OCI-LY1 (cell line): ENCODE measurements at regions not wholly inside any gene's neighbourhood (a gene's known extent, or its start where the extent isn't known, plus 50 kb on each side); places are given as distances from the start of the nearest gene placed in this dataset.

ENCODE experiments used
- H2AFZ ChIP-seq: fragments of 200-600 bp; sonication (generic), shearing (Covaris generic); 2 replicates; pipeline ENCODE4 v1.6.0; 2014; ENCODE audit warnings: antibody characterized with exemption, mild to moderate bottlenecking, low read length
- H3F3A ChIP-seq: fragments of 200-600 bp; sonication (generic), shearing (Covaris generic); 2 replicates; pipeline ENCODE4 v1.6.0; 2014; ENCODE audit warnings: mild to moderate bottlenecking, antibody characterized with exemption, low read length, moderate library complexity; ENCODE audit not compliant: insufficient read depth
- H3K27ac ChIP-seq: fragments of 200-600 bp; sonication (generic); 2 replicates; pipeline ENCODE4 v1.5.1; 2014; ENCODE audit warnings: low read length, mixed run types, mild to moderate bottlenecking, low read depth; ENCODE audit not compliant: poor library complexity, severe bottlenecking
- H3K27me3 ChIP-seq: fragments of 200-600 bp; sonication (generic); 2 replicates; pipeline ENCODE4 v1.6.0; 2014; ENCODE audit warnings: antibody characterized with exemption, mild to moderate bottlenecking, low read length, moderate library complexity; ENCODE audit not compliant: insufficient read depth
- H3K36me3 ChIP-seq: fragments of 200-600 bp; sonication (generic); 2 replicates; pipeline ENCODE4 v1.6.1; 2014; ENCODE audit warnings: mild to moderate bottlenecking, antibody characterized with exemption, low read length, moderate library complexity, mixed read lengths; ENCODE audit not compliant: insufficient read depth
- H3K4me1 ChIP-seq: fragments of 200-600 bp; sonication (generic); 2 replicates; pipeline ENCODE4 v1.5.1; 2014; ENCODE audit warnings: mild to moderate bottlenecking, low read length, moderate library complexity; ENCODE audit not compliant: insufficient read depth, severe bottlenecking
- H3K4me2 ChIP-seq: fragments of 200-600 bp; sonication (generic), shearing (Covaris generic); 2 replicates; pipeline ENCODE4 v1.6.1; 2014; ENCODE audit warnings: low read length
- H3K4me3 ChIP-seq: fragments of 200-600 bp; sonication (generic); 2 replicates; pipeline ENCODE4 v1.5.1; 2014; ENCODE audit warnings: low read length, low read depth, mild to moderate bottlenecking, mixed read lengths; ENCODE audit not compliant: poor library complexity, severe bottlenecking
- H3K79me2 ChIP-seq: fragments of 200-600 bp; shearing (Covaris generic); 2 replicates; pipeline ENCODE4 v1.6.1; 2016; ENCODE audit warnings: mixed run types, low read length, mixed read lengths; ENCODE audit not compliant: insufficient read depth
- H3K9ac ChIP-seq: fragments of 200-600 bp; sonication (generic), shearing (Covaris generic); 2 replicates; pipeline ENCODE4 v1.6.1; 2014; ENCODE audit warnings: mild to moderate bottlenecking, low read length, mixed read lengths
- H3K9me2 ChIP-seq: fragments of 200-600 bp; sonication (generic), shearing (Covaris generic); 2 replicates; pipeline ENCODE4 v1.6.1; 2014; ENCODE audit warnings: low read depth, mild to moderate bottlenecking, low read length, mixed read lengths
- H3K9me3 ChIP-seq: fragments of 200-600 bp; shearing (Covaris generic); 2 replicates; pipeline ENCODE4 v1.6.1; 2014; ENCODE audit warnings: low read length, mixed read lengths
- H4K20me1 ChIP-seq: fragments of 200-600 bp; sonication (generic), shearing (Covaris generic); 2 replicates; pipeline ENCODE4 v1.6.0; 2016; ENCODE audit warnings: mild to moderate bottlenecking, low read length; ENCODE audit not compliant: insufficient read depth
- EZH2 ChIP-seq: fragments of 200-600 bp; sonication (generic), shearing (Covaris generic); IDR thresholded peaks from 2 replicates; pipeline ENCODE4 v1.8.0; 2017; ENCODE audit warnings: borderline replicate concordance, mixed run types, mild to moderate bottlenecking, antibody characterized with exemption, low read length, moderate library complexity, mixed read lengths
- TF ChIP-seq, protein P1 (sequence below): fragments of 200-600 bp; sonication (generic), shearing (Covaris generic); IDR thresholded peaks from 2 replicates; pipeline ENCODE4 v1.5.1; 2017; ENCODE audit warnings: mild to moderate bottlenecking, antibody characterized with exemption, low read length, moderate library complexity, mixed read lengths

DNA sequence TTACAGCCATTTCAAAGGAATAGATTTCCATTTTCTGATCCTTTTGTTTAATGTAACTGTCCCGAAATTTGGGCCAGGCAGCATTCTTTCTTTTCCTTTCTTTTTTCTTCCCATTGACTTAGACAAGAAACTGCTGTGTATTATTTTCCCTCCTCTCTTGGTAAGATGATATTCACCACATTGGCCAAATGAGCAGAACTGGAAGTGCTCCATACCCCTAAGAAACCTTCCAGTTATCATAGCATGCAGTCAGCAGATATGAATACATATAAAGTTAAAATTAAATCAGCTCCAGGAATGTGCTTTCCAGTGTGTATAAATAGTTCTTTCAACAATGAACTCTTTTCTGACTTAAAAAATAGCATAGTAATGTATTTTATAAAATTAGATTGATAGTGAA, 168.5 kb upstream of the GAS1 start:
- H3F3A ChIP-seq, result no peaks in the 10 kb centered on the region
- H4K20me1 ChIP-seq, result no peaks in the 10 kb centered on the region
- H3K9ac ChIP-seq, result no peak overlapping the region
- no peak overlapping the region for H2AFZ ChIP-seq
- H3K36me3 ChIP-seq, result no peaks in the 10 kb centered on the region
- H3K27ac ChIP-seq, result no peak overlapping the region
- no peak overlapping the region for H3K4me2 ChIP-seq
- no peak for TF ChIP-seq EZH2
- TF ChIP-seq, protein P1, sequence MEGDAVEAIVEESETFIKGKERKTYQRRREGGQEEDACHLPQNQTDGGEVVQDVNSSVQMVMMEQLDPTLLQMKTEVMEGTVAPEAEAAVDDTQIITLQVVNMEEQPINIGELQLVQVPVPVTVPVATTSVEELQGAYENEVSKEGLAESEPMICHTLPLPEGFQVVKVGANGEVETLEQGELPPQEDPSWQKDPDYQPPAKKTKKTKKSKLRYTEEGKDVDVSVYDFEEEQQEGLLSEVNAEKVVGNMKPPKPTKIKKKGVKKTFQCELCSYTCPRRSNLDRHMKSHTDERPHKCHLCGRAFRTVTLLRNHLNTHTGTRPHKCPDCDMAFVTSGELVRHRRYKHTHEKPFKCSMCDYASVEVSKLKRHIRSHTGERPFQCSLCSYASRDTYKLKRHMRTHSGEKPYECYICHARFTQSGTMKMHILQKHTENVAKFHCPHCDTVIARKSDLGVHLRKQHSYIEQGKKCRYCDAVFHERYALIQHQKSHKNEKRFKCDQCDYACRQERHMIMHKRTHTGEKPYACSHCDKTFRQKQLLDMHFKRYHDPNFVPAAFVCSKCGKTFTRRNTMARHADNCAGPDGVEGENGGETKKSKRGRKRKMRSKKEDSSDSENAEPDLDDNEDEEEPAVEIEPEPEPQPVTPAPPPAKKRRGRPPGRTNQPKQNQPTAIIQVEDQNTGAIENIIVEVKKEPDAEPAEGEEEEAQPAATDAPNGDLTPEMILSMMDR, result no peak
- no peaks in the 10 kb centered on the region for H3K79me2 ChIP-seq
- no peaks in the 10 kb centered on the region for H3K9me2 ChIP-seq
- H3K27me3 ChIP-seq, result no peaks in the 10 kb centered on the region
- H3K4me1 ChIP-seq, result no peaks in the 10 kb centered on the region
- H3K9me3 ChIP-seq, result no peaks in the 10 kb centered on the region
- H3K4me3 ChIP-seq, result no peak overlapping the region

DNA sequence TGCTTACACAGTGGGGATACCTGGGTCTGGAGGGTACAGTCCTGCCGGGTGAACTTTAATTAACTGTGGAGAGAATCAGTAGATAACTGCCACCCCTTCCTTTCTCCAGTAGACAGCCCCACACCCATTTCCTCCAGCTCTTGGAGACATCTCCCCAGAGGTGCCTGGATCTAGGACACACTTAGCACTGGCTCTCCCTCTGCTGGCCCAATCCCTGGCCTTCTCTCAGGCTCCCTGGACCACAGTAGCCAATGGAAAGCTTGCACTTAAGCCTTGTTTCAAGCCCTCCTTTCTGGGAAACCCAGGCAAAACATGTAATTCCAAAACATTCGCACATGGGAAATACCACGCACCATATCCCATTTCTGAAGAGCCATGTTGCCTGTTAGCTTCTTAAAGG, 169.2 kb upstream of the GAS1 start:
- Histone ChIP-seq H3K4me3 (no peak overlapping the region), H4K20me1 (no peaks in the 10 kb centered on the region), H3K27me3 (no peaks in the 10 kb centered on the region), H3K36me3 (no peaks in the 10 kb centered on the region), H3K9me3 (no peaks in the 10 kb centered on the region), H3K9ac (no peak overlapping the region), H3F3A (no peaks in the 10 kb centered on the region), H3K9me2 (no peaks in the 10 kb centered on the region), H3K4me2 (no peak overlapping the region), H3K79me2 (no peaks in the 10 kb centered on the region), H2AFZ (no peak overlapping the region), H3K27ac (no peak overlapping the region), H3K4me1 (no peaks in the 10 kb centered on the region)
- TF ChIP-seq EZH2, result no peak
- TF ChIP-seq, protein P1, result no peak

- Histone ChIP-seq H3K4me2 (no peak overlapping the region), H3F3A (no peaks in the 10 kb centered on the region), H3K36me3 (no peaks in the 10 kb centered on the region), H3K9me2 (no peaks in the 10 kb centered on the region), H2AFZ (no peak overlapping the region), H3K79me2 (no peaks in the 10 kb centered on the region), H4K20me1 (no peaks in the 10 kb centered on the region), H3K9ac (no peak overlapping the region), H3K9me3 (no peaks in the 10 kb centered on the region), H3K27me3 (no peaks in the 10 kb centered on the region), H3K4me3 (no peak overlapping the region), H3K27ac (no peak overlapping the region), H3K4me1 (no peaks in the 10 kb centered on the region)
- TF ChIP-seq, protein P1, result no peak
- no peak for TF ChIP-seq EZH2
Observed at GRCh38 chr9:87118594-87118993, 171.3 kb upstream of the GAS1 start.
